ENCODE measurements at regions not wholly inside any gene's neighbourhood (a gene's known extent, or its start where the extent isn't known, plus 50 kb on each side); places are given as distances from the start of the nearest gene placed in this dataset.

DNA sequence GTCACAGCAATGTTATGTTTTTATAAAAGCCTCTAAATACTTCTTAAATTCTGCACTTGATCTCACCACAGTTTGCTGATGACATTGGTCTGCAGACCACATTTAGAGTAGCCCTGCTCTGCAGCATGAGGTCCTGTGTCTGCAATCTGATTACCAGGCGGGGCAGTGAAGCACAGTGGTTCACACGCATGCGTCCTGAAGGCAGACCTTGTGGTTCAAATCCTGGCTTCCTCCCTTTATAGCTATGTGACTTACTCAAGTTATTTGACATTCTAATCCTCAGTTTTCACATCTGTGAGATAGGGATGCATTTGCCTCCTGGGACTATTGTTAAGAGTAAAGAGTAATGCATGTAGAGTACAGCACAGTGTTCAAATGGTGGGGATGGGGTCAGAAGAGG lies 50.3 kb downstream of the BMAL2 start:
- no peak for DNase-seq (ENCODE audit: low spot score)

- peak; percentile 71 for DNase-seq (ENCODE audit: low spot score)
These were observed 51.0 kb downstream of the BMAL2 start for GRCh38 chr12:27383429-27384260.

- no peak for DNase-seq (ENCODE audit: low spot score)
These were observed 51.6 kb downstream of the BMAL2 start for GRCh38 chr12:27384261-27384590.

- DNase-seq (ENCODE audit: low spot score) = no peak
These were observed 53.3 kb downstream of the BMAL2 start for GRCh38 chr12:27385766-27386564.

- DNase-seq (ENCODE audit: low spot score) = no peak
These were observed 54.8 kb downstream of the BMAL2 start for GRCh38 chr12:27387473-27387872.

GRCh38 chr12:27388650-27389049 lies 56.0 kb downstream of the BMAL2 start:
- no peak for DNase-seq (ENCODE audit: low spot score)

DNA sequence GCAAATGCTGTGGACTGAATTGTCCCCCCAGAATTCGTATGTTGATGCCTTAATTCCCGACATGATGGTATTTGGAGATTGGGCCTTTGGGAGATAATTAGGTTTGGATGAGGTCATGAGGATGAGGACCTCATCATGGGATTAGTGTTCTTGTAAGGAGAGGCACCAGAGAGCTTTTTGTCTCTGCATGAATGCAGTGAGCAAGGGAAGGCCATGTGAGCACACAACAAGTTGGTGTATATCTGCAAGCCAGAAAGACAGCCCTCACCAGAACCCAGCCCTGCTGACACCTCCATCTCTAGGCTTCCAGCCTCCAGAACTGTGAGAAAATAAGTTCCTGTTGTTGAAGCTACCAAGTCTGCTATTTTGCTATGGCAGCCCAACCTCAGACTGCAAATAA lies 51.9 kb upstream of the SMCO2 start:
- no peak for DNase-seq (ENCODE audit: low spot score)

GRCh38 chr12:27396216-27396815 lies 50.2 kb upstream of the SMCO2 start:
- DNase-seq (ENCODE audit: low spot score) = no peak

Data from umbilical cord (tissue), 1 donor.